Fibroblast of mammary gland (primary cell): ENCODE measurements at regions not wholly inside any gene's neighbourhood (a gene's known extent, or its start where the extent isn't known, plus 50 kb on each side); places are given as distances from the start of the nearest gene placed in this dataset.

Source experiments
- DNase-seq: peaks from one replicate; pipeline ENCODE4 v3.0.0-alpha.2; 2010; ENCODE audit warnings: low read depth
- H3K4me3 ChIP-seq: 2 replicates; pipeline ENCODE4 v1.5.1; 2011; ENCODE audit warnings: low read depth, mild to moderate bottlenecking, low read length, moderate library complexity; ENCODE audit not compliant: control insufficient read depth
- TF ChIP-seq, protein P1 (sequence below): conservative IDR thresholded peaks from 2 replicates; pipeline ENCODE4 v1.5.1; 2011; ENCODE audit warnings: low read depth, low read length, inconsistent platforms; ENCODE audit not compliant: control insufficient read depth, insufficient read depth

DNA sequence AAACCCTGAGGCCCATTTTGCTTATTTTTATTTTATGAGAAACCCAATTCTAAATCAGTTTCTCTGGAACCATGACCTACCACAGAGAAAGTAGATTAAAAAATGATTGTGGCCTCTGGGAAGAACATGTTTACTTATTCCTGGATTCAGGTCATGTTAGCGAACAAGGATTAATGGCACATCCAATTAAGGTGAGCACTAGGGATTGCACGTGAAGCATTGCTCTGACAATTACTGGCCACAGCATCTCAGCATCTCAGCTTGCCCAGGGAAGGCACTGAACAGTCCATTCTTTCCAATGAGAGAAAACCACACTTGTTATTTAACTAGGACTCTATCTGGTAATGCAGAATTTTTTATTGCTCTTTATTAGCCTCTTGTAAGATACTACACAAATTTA lies 119.8 kb downstream of the ZNF330 start:
- DNase-seq: no peak
- TF ChIP-seq, protein P1, sequence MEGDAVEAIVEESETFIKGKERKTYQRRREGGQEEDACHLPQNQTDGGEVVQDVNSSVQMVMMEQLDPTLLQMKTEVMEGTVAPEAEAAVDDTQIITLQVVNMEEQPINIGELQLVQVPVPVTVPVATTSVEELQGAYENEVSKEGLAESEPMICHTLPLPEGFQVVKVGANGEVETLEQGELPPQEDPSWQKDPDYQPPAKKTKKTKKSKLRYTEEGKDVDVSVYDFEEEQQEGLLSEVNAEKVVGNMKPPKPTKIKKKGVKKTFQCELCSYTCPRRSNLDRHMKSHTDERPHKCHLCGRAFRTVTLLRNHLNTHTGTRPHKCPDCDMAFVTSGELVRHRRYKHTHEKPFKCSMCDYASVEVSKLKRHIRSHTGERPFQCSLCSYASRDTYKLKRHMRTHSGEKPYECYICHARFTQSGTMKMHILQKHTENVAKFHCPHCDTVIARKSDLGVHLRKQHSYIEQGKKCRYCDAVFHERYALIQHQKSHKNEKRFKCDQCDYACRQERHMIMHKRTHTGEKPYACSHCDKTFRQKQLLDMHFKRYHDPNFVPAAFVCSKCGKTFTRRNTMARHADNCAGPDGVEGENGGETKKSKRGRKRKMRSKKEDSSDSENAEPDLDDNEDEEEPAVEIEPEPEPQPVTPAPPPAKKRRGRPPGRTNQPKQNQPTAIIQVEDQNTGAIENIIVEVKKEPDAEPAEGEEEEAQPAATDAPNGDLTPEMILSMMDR: no peak
- H3K4me3 ChIP-seq: no peak overlapping the region

DNA sequence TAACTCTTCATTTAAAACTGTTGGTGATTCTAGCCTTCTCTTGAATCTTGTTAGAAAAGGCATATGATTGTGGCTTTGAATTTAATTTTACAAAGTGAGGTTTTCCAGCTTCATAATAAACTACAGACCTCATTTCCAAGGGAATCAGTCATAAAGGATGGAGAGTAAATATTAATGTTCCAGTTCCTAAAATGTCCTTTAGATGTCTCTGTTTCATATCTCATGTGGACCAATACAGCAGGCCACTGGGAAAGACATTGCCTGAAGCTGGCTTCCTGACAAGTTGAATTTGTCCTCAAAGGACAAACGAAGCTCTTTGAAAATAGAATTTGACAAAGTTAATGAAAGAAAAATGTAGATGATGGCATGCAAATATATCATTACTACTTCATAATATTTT lies 125.4 kb downstream of the ZNF330 start:
- peak; percentile 68 for DNase-seq
- TF ChIP-seq, protein P1: peak; percentile 64
- H3K4me3 ChIP-seq: no peak overlapping the region

DNA sequence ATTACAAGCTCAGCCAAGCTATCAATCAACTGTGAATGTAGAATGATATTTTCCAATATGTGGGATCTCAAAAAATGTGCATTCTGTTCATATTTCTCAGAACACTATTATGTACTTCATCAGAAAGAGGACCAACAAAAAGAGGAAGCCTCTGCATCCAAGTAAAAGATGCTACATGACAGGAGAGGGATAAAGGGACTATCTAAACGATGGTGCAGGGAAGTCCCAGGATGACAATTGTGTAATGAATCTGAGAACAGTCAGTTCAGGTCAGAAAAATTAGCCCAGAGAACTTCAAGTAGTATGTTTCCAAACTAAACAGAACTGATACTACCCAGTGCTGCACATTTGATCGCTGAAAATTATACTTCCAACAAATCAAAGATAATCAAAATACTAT lies 127.0 kb downstream of the ZNF330 start:
- H3K4me3 ChIP-seq: no peak overlapping the region
- DNase-seq: no peak
- TF ChIP-seq, protein P1: no peak

DNA sequence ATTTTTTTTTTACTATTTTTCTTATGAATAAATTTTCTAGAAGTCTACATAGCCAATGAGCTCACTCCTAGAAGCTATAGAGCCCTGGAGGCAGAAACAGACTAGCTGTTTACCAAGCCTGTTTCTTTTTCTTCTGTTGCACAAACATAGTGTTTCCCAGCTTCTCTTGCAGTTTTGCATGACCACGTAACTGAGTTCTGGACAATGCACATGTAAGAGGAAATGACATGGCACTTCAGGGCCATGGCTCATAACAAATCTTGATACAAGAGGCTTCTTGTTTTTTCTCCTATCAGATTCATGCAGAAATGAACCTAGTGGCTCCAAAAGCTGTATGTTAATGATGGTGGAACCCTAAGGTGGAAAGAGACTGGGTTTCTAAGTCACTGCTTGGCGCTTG lies 127.4 kb downstream of the ZNF330 start:
- H3K4me3 ChIP-seq: no peak overlapping the region
- TF ChIP-seq, protein P1: no peak
- DNase-seq: peak; percentile 21

DNA sequence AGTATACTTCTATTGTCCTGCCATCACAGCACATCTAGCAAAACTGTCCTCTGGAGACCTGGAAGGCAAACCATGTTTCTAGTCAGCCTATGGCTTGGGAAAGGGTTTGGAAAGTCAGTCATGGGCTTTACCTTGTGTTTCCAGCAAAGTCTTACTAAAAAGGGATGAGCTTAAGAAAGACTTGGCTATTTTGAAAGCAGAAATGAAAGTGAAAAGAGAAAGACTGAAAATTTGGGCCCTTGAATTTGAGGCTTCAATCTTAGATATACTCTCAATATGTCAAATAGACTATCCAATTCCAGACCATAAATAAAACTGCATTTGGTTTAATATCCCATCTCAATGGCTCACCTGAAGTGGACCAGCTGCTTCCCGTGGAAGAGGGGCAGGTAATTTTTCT lies 127.9 kb downstream of the ZNF330 start:
- TF ChIP-seq, protein P1: no peak
- H3K4me3 ChIP-seq: no peak overlapping the region
- DNase-seq: no peak

DNA sequence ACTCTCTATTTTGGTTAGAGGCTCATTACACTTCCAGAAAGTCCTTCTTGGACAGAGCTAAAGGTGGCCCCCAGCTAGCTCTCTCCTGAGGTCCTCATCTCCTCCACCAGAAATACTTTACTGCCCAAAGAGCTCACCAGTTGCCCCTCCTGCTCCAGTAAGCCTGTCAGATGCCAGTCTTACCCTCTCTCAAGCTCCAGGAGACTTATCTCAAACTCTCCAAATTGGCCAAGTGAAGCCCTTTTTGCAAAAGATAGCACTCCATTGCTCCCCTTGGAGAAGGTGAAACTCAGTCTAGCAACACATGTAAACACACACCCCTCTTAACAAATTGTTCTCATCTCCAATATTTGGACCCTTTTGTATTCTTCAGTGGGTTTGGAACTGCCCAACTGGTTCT lies 128.5 kb downstream of the ZNF330 start:
- no peak for DNase-seq
- H3K4me3 ChIP-seq: no peak overlapping the region
- TF ChIP-seq, protein P1: no peak

DNA sequence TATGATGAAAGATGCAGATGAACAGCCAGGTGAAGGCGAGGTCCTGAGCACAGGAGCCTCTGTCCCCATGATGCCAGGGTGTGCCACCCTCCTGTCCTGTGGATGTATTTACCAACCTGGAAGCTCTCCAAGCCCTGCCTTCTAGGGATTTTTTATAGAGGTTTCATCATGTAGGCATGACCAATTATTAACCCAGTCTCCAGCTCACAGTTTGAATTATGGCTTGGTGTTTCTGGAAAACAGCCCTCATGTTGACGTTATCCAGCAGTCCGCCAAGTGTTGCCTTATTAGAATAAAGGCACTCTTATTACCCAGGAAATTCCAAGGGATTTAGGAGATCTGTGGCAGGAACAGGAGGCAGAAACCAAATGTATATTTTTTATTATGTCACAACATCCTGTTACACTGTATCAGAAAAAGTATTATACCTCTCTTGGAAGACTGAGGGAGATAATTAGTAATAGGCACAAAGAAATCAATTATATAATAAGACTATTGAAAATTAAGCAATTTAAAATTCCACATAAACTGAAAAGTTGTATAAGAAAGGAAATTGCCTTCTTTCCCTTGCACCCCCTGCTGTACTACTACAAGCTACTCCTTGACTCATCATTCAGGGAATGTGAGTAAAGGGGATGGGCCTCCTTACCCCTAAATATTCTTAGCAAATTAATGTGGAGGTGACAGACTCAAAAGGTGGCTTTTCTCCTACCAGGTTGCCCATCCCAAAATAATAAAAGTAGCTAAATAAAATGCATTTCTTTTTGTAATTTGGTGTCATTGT lies 129.6 kb downstream of the ZNF330 start:
- H3K4me3 ChIP-seq: no peak overlapping the region
- peak; percentile 80 for DNase-seq
- TF ChIP-seq, protein P1: no peak
